Nephron progenitor cell (in vitro differentiated cells): ENCODE measurements at regions not wholly inside any gene's neighbourhood (a gene's known extent, or its start where the extent isn't known, plus 50 kb on each side); places are given as distances from the start of the nearest gene placed in this dataset.
A peak's percentile ranks its signal among the peaks of the same experiment; 100 is the strongest.

Experiments
- DNase-seq: peaks from one replicate; pipeline ENCODE4 v3.0.0; 2021
- H3K27ac Mint-ChIP-seq: 2 replicates; pipeline ENCODE4 v1.8.0; 2021; ENCODE audit warnings: mild to moderate bottlenecking, moderate library complexity, mixed read lengths
- H3K27me3 Mint-ChIP-seq: 2 replicates; pipeline ENCODE4 v1.8.0; 2021; ENCODE audit warnings: mild to moderate bottlenecking, low read depth, mixed read lengths; ENCODE audit not compliant: poor library complexity
- H3K36me3 Mint-ChIP-seq: 2 replicates; pipeline ENCODE4 v1.8.0; 2021; ENCODE audit warnings: low read depth, mixed read lengths
- H3K4me1 Mint-ChIP-seq: 2 replicates; pipeline ENCODE4 v1.8.0; 2021; ENCODE audit warnings: mixed read lengths
- H3K4me3 Mint-ChIP-seq: 2 replicates; pipeline ENCODE4 v1.8.0; 2021; ENCODE audit warnings: mild to moderate bottlenecking, moderate library complexity, mixed read lengths
- H3K9me3 Mint-ChIP-seq: 2 replicates; pipeline ENCODE4 v1.8.0; 2021; ENCODE audit warnings: mild to moderate bottlenecking, moderate library complexity, mixed read lengths
- CTCF ChIP-seq: fragments of 200-600 bp; sonication (generic); IDR thresholded peaks from 2 replicates; pipeline ENCODE4 v1.5.0; 2021; ENCODE audit warnings: antibody characterized with exemption

DNA sequence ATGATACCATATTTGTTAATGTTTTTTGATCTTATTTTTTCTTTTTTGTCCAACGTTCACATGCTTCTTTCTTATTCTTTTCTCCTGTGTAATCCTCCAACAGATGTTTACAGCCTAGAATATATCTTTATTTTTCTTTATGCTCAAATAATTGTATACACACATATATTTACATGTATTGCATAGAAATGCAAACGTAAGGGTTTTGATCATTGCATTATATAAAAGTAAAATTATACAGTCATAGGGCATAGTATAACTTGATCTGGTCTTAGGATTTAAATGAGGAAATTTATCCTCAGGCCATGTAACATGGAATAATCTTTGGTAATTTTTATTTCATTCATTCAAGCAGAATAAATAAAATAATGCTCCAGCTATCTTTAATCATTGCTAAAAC is 84.9 kb upstream of the EEF1E1 start:
- no peaks in the 10 kb centered on the region for H3K27me3 Mint-ChIP-seq
- no peak overlapping the region for H3K27ac Mint-ChIP-seq
- TF ChIP-seq CTCF = no peak
- no peak for DNase-seq
- H3K4me3 Mint-ChIP-seq = no peak overlapping the region
- no peaks in the 10 kb centered on the region for H3K9me3 Mint-ChIP-seq
- no peaks in the 10 kb centered on the region for H3K36me3 Mint-ChIP-seq
- peaks cover 39% of the 10 kb centered on the region for H3K4me1 Mint-ChIP-seq

DNA sequence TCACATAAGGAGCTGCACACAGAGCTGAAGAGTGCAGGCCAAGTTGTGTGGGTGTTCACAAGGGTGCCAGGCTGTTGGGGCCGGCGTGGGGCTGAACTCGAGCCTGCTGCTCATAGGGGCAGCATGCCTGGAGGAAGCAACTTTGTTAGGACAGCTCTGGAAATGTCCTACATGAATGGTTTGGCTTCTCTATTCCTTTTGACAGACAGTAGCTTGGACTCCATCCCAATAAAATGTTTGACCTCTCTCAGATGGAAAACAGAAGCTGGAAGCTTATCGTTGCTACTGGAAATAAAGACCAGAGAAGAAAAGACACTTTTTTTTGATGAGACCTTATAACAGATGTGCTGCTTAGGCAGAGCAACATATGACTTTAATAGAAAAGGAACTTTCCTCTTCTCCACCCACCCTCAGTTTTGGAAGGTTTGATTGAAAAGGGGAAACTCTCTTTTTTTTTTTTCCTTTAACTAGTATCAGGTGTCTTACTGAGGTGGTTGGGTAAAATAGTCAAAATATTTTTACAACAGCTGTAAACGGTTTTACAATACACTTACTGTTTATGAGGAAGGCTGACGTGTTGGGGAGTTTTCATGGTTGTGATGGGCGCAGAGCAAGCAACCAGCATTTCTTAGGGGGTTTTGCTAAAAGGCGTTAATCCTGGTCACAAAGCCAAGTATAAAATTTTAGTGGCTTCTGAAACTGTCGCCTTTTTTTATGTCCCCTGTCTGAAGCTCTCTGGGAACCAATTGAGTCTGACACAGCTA is 80.7 kb upstream of the EEF1E1 start:
- Mint-ChIP-seq H3K9me3 (no peaks in the 10 kb centered on the region), H3K4me3 (peak overlapping the region; percentile 5), H3K27me3 (no peaks in the 10 kb centered on the region), H3K36me3 (no peaks in the 10 kb centered on the region), H3K4me1 (peaks cover 63% of the 10 kb centered on the region), H3K27ac (peak overlapping the region; percentile 66)
- DNase-seq = no peak
- TF ChIP-seq CTCF = no peak

DNA sequence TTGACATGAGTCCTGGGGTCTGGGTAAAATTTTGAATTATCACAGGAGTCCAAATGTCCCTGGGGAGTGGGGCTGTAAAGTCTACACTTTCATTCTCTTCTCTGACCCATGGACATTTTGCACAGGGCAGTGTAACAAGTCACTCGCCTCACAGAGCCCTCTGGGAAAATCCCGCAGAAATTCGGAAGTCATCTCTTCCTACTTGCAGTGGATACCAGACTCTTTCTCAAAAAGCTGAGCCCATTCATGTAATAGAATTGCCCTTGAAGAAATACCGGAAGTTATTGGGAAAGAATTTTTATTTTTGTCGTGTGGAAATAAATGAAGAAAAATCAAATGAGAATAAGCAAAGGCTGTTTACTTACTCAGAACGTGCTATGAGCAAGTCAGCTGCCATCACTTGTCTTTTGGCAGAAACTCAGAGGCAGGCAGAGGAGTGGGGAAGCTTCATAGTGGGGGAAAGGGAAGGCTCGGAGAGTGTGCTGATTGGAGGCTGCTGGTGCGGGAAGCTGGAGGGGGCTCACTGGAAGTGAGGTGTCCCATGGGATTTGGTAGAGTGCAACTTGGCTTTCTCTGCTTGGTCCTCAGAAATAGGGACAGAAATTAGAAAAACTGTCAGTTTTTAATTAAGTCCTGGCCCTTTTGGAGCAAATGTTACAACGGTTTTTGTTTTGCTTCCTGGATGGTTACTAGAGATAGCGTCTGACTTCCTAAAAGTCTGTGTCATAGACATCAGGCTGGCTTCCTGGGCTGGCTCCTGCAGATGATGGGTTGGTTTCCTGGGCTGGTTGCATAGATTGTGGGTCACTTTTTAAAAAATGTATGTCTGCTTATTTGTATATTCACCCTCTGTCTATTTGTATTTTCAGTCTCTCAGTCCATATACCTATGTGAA is 79.8 kb upstream of the EEF1E1 start:
- DNase-seq = no peak
- H3K4me1 Mint-ChIP-seq = peaks cover 72% of the 10 kb centered on the region
- H3K36me3 Mint-ChIP-seq = no peaks in the 10 kb centered on the region
- H3K9me3 Mint-ChIP-seq = no peaks in the 10 kb centered on the region
- peak overlapping the region; percentile 39 for H3K4me3 Mint-ChIP-seq
- H3K27me3 Mint-ChIP-seq = no peaks in the 10 kb centered on the region
- H3K27ac Mint-ChIP-seq = peak overlapping the region; percentile 99
- TF ChIP-seq CTCF = no peak

GRCh38 chr6:8181160-8181881 is 79.0 kb upstream of the EEF1E1 start:
- Mint-ChIP-seq H3K9me3 (no peaks in the 10 kb centered on the region), H3K4me1 (peaks cover 76% of the 10 kb centered on the region), H3K27ac (peak overlapping the region; percentile 99), H3K36me3 (no peaks in the 10 kb centered on the region), H3K4me3 (peak overlapping the region; percentile 39), H3K27me3 (no peaks in the 10 kb centered on the region)
- DNase-seq = no peak
- TF ChIP-seq CTCF = no peak

DNA sequence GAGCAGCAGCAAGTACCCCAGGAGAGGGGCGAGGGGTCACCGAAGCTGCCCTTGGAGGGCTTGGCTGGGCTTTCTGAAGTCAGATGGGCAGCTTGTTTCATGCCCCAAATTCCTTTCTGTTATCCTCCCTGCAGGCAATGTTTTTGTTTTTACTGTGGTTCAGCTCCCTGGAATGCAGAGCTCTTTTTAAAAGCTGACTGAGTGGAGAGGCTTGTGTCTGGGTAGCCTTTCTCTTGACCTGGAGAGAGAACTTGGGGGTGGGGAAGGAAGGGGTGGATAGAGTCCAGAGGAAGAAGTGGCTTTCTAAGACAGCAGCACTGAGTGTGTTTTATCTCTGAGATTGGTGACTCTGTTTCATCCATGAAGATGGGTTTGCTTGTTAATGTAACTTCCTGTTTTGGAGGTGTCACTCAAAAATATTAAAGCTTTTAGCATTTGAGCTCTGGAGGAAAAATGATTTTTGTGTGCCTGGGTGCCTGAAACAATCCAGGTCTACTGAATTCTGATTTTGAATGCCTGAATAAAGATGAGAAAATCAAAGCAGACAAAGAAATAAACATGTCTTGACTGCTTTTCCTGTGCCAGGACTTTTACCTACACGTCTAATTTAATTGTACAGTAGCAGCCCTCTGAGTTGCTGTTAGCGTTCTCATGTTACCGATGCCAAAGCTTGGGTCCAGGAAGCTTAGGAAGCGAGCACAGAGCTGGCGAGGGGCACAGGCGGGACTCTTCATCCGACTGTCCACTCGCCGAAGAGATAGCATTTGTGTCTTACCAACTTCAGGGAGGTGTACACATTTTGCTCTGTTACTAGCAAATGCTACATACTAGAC is 78.2 kb upstream of the EEF1E1 start:
- H3K4me1 Mint-ChIP-seq = peaks cover 80% of the 10 kb centered on the region

More for the DNA sequence above, 78.2 kb upstream of the EEF1E1 start:
- DNase-seq = peak; percentile 35
- TF ChIP-seq CTCF = no peak
- Mint-ChIP-seq H3K36me3 (no peaks in the 10 kb centered on the region), H3K4me3 (peak overlapping the region; percentile 46), H3K27ac (peak overlapping the region; percentile 99), H3K27me3 (no peaks in the 10 kb centered on the region), H3K9me3 (no peaks in the 10 kb centered on the region)
